GM12878 (cell line): ENCODE measurements at regions not wholly inside any gene's neighbourhood (a gene's known extent, or its start where the extent isn't known, plus 50 kb on each side); places are given as distances from the start of the nearest gene placed in this dataset.
A peak's percentile ranks its signal among the peaks of the same experiment; 100 is the strongest.

ENCODE experiments used
- ATAC-seq: fragments of 200-7000 bp; cut with Tn5 transposase; 3 replicates; pipeline ENCODE4 v1.9.1; 2020; ENCODE audit warnings: mild to moderate bottlenecking, moderate library complexity
- BruUV-seq: library from RNA; stranded (reverse); fragments of 400-500 nt; replicated peaks from 2 replicates; lab custom pipeline; 2021; lab: Mats Ljungman, UMichigan
- CTCF ChIA-PET: fragments of 300-600 bp; sonication (Branson Sonifier 250); formaldehyde crosslinking; extraction: SDS; loops from one replicate; lab custom pipeline; 2021; ENCODE audit warnings: inconsistent platforms; lab: Yijun Ruan, JAX
- POLR2A ChIA-PET: fragments of 350-600 bp; formaldehyde crosslinking; extraction: SDS; loops from one replicate; lab custom pipeline; 2021; ENCODE audit warnings: inconsistent platforms; lab: Charles Lee
- RAD21 ChIA-PET: fragments of 300-600 bp; sonication (Branson Sonifier 250); formaldehyde crosslinking; loops from one replicate; lab custom pipeline; 2023; ENCODE audit warnings: antibody characterized with exemption; ENCODE audit not compliant: unreplicated experiment; lab: Charles Lee
- SMC1A ChIA-PET: fragments of 300-600 bp; sonication (Branson Sonifier 250); formaldehyde crosslinking; loops from one replicate; lab custom pipeline; 2023; ENCODE audit not compliant: unreplicated experiment, uncharacterized antibody; lab: Charles Lee
- DNase-seq: peaks from one replicate; pipeline ENCODE4 v3.0.0-alpha.2; 2011; ENCODE audit warnings: low read depth, low spot score
- FAIRE-seq: peaks from 3 replicates; lab custom pipeline; 2011; peaks lifted over from hg19 to GRCh38; lab: Jason Lieb, UNC
- H2AFZ ChIP-seq: 2 replicates; pipeline ENCODE4 v1.6.0; 2011; ENCODE audit warnings: low read depth, low read length, control low read depth; ENCODE audit not compliant: control insufficient read depth
- H3K27ac ChIP-seq: 2 replicates; pipeline ENCODE4 v1.5.1; 2011; ENCODE audit warnings: control low read depth; ENCODE audit not compliant: control insufficient read depth, insufficient read depth
- H3K27me3 ChIP-seq, 2 experiments: replicated peaks in 1 of 2; 2 replicates each; pipeline versions ENCODE4 v1.6.0 to v1.6.1; 2011; ENCODE audit warnings: low read length in 1 of 2; ENCODE audit not compliant: control insufficient read depth in 2 of 2, insufficient read depth in 2 of 2
- H3K36me3 ChIP-seq, 2 experiments: 2 replicates each; pipeline ENCODE4 v1.5.1; 2011; ENCODE audit warnings: low read length in 1 of 2; ENCODE audit not compliant: control insufficient read depth in 2 of 2, insufficient read depth in 2 of 2
- H3K4me1 ChIP-seq: 2 replicates; pipeline ENCODE4 v1.6.1; 2011; ENCODE audit warnings: mild to moderate bottlenecking, low read length, moderate library complexity, mixed read lengths; ENCODE audit not compliant: control insufficient read depth, insufficient read depth
- H3K4me2 ChIP-seq: 2 replicates; pipeline ENCODE4 v1.6.0; 2011; ENCODE audit warnings: control low read depth; ENCODE audit not compliant: control insufficient read depth, insufficient read depth
- H3K4me3 ChIP-seq: fragments of 200-600 bp; sonication (generic); 2 replicates; pipeline ENCODE4 v1.5.1; 2016
- H3K79me2 ChIP-seq: 2 replicates; pipeline ENCODE4 v1.6.0; 2011; ENCODE audit warnings: low read length; ENCODE audit not compliant: control insufficient read depth, insufficient read depth
- H3K9ac ChIP-seq: 2 replicates; pipeline ENCODE4 v1.8.0; 2011; ENCODE audit warnings: low read length, control low read depth, mixed read lengths; ENCODE audit not compliant: control insufficient read depth, insufficient read depth
- H3K9me3 ChIP-seq: replicated peaks from 3 replicates; pipeline ENCODE4 v1.5.1; 2011; ENCODE audit warnings: mild to moderate bottlenecking, low read length; ENCODE audit not compliant: control insufficient read depth, insufficient read depth
- H4K20me1 ChIP-seq: 2 replicates; pipeline ENCODE4 v1.6.0; 2011; ENCODE audit not compliant: control insufficient read depth, insufficient read depth
- ASH2L ChIP-seq: fragments of 300-600, 200-600 bp; sonication (generic); IDR thresholded peaks from 2 replicates; pipeline ENCODE4 v1.6.1; 2017; ENCODE audit warnings: low read depth, mild to moderate bottlenecking, borderline replicate concordance
- BACH1 ChIP-seq: fragments of 450-650 bp; IDR thresholded peaks from 2 replicates; pipeline ENCODE4 v1.6.1; 2017; ENCODE audit warnings: mild to moderate bottlenecking, borderline replicate concordance
- BCL3 ChIP-seq: IDR thresholded peaks from 2 replicates; pipeline ENCODE4 v1.6.1; 2011; ENCODE audit warnings: borderline replicate concordance, low read depth, mild to moderate bottlenecking, moderate library complexity, low read length; ENCODE audit not compliant: insufficient read depth, poor library complexity, severe bottlenecking
- CREB1 ChIP-seq: IDR thresholded peaks from 2 replicates; pipeline ENCODE4 v1.6.1; 2012; ENCODE audit warnings: low read depth, mild to moderate bottlenecking, inconsistent platforms
- CTCF ChIP-seq, 3 experiments: IDR thresholded peaks in 2 of 3; conservative IDR thresholded peaks in 1 of 3; 2 replicates each; pipeline ENCODE4 v1.5.1; 2011; ENCODE audit warnings: low read depth in 3 of 3, low read length in 3 of 3, mild to moderate bottlenecking in 3 of 3, control low read depth in 2 of 3, moderate library complexity in 2 of 3, inconsistent platforms in 1 of 3, mixed read lengths in 1 of 3; ENCODE audit not compliant: control insufficient read depth in 2 of 3, insufficient read depth in 1 of 3; ENCODE audit errors: extremely low read depth in 1 of 3
- DPF2 ChIP-seq: fragments of 450-650 bp; IDR thresholded peaks from 2 replicates; pipeline ENCODE4 v1.6.1; 2017; ENCODE audit warnings: mild to moderate bottlenecking
- E2F4 ChIP-seq: IDR thresholded peaks from 2 replicates; pipeline ENCODE4 v1.6.1; 2012; ENCODE audit warnings: low read depth, low read length, improper control_type of control experiment
- FOXM1 ChIP-seq: IDR thresholded peaks from 2 replicates; pipeline ENCODE4 v1.6.1; 2012; ENCODE audit warnings: low read depth, mild to moderate bottlenecking, inconsistent platforms, low read length, moderate library complexity
- GATAD2B ChIP-seq: fragments of 450-650 bp; conservative IDR thresholded peaks from 2 replicates; pipeline ENCODE4 v1.6.1; 2017; ENCODE audit warnings: low read depth, mild to moderate bottlenecking, moderate library complexity
- PML ChIP-seq: IDR thresholded peaks from 2 replicates; pipeline ENCODE4 v1.6.1; 2012; ENCODE audit warnings: low read length, inconsistent platforms
- POLR2A ChIP-seq: IDR thresholded peaks from 2 replicates; pipeline ENCODE4 v1.6.1; 2011; ENCODE audit warnings: low read depth, mild to moderate bottlenecking, low read length
- SIN3A ChIP-seq: IDR thresholded peaks from 2 replicates; pipeline ENCODE4 v1.6.1; 2012; ENCODE audit warnings: low read depth, low read length, improper control_type of control experiment
- SIX5 ChIP-seq: IDR thresholded peaks from 2 replicates; pipeline ENCODE4 v1.6.1; 2011; ENCODE audit warnings: mild to moderate bottlenecking, low read depth, low read length, moderate library complexity; ENCODE audit not compliant: severe bottlenecking
- SMAD5 ChIP-seq: IDR thresholded peaks from 2 replicates; pipeline ENCODE4 v1.6.1; 2016; ENCODE audit warnings: antibody characterized with exemption, low read depth
- SUZ12 ChIP-seq: fragments of 200-600 bp; sonication (generic); IDR thresholded peaks from one replicate; pipeline ENCODE4 v1.6.1; 2018; ENCODE audit warnings: antibody characterized with exemption, mild to moderate bottlenecking; ENCODE audit not compliant: unreplicated experiment
- TARDBP ChIP-seq: IDR thresholded peaks from 2 replicates; pipeline ENCODE4 v1.6.1; 2016; ENCODE audit warnings: borderline replicate concordance
- ZBTB11 ChIP-seq: fragments of 450-650 bp; formaldehyde crosslinking; IDR thresholded peaks from 2 replicates; pipeline ENCODE4 v1.5.0; 2022; ENCODE audit warnings: mild to moderate bottlenecking, missing genetic modification characterization
- ZNF217 ChIP-seq: fragments of 450-650 bp; IDR thresholded peaks from 2 replicates; pipeline ENCODE4 v1.6.1; 2017; ENCODE audit warnings: antibody characterized with exemption, mild to moderate bottlenecking
- WGBS: methylation state at CpG from one replicate; pipeline ENCODE4 v1.1.6; 2016; ENCODE audit warnings: low lambda C conversion rate; ENCODE audit not compliant: insufficient replicate concordance, insufficient coverage; ENCODE audit errors: missing lambda C conversion rate; 5-methylcytosine and 5-hydroxymethylcytosine counted together
- in situ Hi-C: fragments of 300-500 bp; cut with MboI; formaldehyde crosslinking; loops from 9 replicates; pipeline ENCODE4 v1.14.3; 2018; ENCODE audit warnings: mixed read lengths
- intact Hi-C: fragments of 100-400 bp; cut with micrococcal nuclease; formaldehyde crosslinking; loops from one replicate; pipeline ENCODE4 v1.14.2; 2022; ENCODE audit not compliant: unreplicated experiment

GRCh38 chr10:44307691-44308090 lies 77.2 kb downstream of the CXCL12 start:
- SMC1A ChIA-PET, result interaction anchor here (1.0 to 2.4 kb wide), 6 partner anchors 19 to 273 kb away, joined by 3 to 19 read pairs (median 4); no protein-coding TSS in a partner anchor
- no peak overlapping the region for H3K9ac ChIP-seq
- DNase-seq (no peak), ATAC-seq (peak; percentile 62), FAIRE-seq (no peak)
- POLR2A ChIA-PET, result no interaction called here
- peaks cover 29% of the 10 kb centered on the region for H3K4me1 ChIP-seq
- no peaks in the 10 kb centered on the region; the same call in 2 of the 3 replicates for H3K9me3 ChIP-seq
- H3K4me2 ChIP-seq, result peak overlapping the region; percentile 44
- intact Hi-C loops (loop anchor here (10.0 kb wide), 1 partner anchor 303 kb away; no protein-coding TSS in a partner anchor), in situ Hi-C loops (loop anchor here (5.0 kb wide), 1 partner anchor 295 kb away; no protein-coding TSS in a partner anchor)
- H2AFZ ChIP-seq, result no peak overlapping the region; the same call in 1 of the 2 replicates
- no peaks in the 10 kb centered on the region for H3K79me2 ChIP-seq
- H3K27me3 ChIP-seq, result no peaks in the 10 kb centered on the region
- 0% methylated on average over 3 of the region's 3 CpGs for WGBS
- CTCF ChIA-PET, result interaction anchor here (0.9 to 1.4 kb wide), 3 partner anchors 20 to 48 kb away, joined by 3 to 6 read pairs (median 3); no protein-coding TSS in a partner anchor
- H4K20me1 ChIP-seq, result no peaks in the 10 kb centered on the region
- no peak overlapping the region for H3K4me3 ChIP-seq
- no TSS peak for BruUV-seq
- RAD21 ChIA-PET, result interaction anchor here (1.4 kb wide), 2 partner anchors 30 to 272 kb away, joined by 3 read pairs; no protein-coding TSS in a partner anchor
- H3K27ac ChIP-seq, result no peak overlapping the region
- H3K36me3 ChIP-seq, result no peaks in the 10 kb centered on the region
- TF ChIP-seq ASH2L, result no peak
- no peak for TF ChIP-seq SIN3A
- TF ChIP-seq CREB1, result no peak
- TF ChIP-seq ZNF217, result no peak; the same call in 1 of the 2 replicates
- peak; percentile 58; the same call in 1 of the 2 replicates for TF ChIP-seq GATAD2B
- peak; percentile 50 for TF ChIP-seq BCL3
- no peak for TF ChIP-seq CTCF (IDR thresholded peaks at IDR 0.05 in 2 of 3, conservative IDR thresholded peaks at IDR 0.05 in 1 of 3; ENCODE audit: control insufficient read depth in 2 of 3, extremely low read depth in 1 of 3, insufficient read depth in 1 of 3, low read depth in 3 of 3, low read length in 3 of 3)
- TF ChIP-seq PML, result no peak
- no peak for TF ChIP-seq SUZ12
- TF ChIP-seq POLR2A, result no peak
- peak; percentile 76 for TF ChIP-seq DPF2
- TF ChIP-seq TARDBP, result no peak
- TF ChIP-seq ZBTB11 (CRISPR knock-in tag), result no peak
- no peak for TF ChIP-seq SIX5
- TF ChIP-seq E2F4, result no peak
- no peak for TF ChIP-seq BACH1
- TF ChIP-seq FOXM1, result peak; percentile 37; the same call in 1 of the 2 replicates
- no peak for TF ChIP-seq SMAD5
